ENCODE measurements at regions not wholly inside any gene's neighbourhood (a gene's known extent, or its start where the extent isn't known, plus 50 kb on each side); places are given as distances from the start of the nearest gene placed in this dataset.

DNA sequence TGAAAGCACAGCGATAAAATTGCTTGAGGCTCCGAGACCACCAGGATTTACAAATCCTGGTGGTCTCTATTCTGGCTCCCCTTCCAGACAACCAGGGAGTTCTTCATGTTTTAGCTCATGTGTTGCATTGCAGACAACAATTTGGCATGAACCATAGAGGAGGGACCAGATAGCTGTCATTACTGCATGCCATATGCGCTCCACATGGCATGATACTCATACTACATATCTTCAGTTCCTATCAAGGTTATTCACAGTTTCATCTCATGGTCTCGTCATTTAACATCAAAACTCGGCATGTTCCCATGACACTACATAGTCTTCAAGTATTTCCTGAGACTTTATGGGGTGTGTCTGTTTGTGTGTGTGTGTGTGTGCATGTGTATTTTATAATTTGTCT is 220.3 kb downstream of the OR13H1 start:
- Histone ChIP-seq H3K4me3 (ENCODE audit: low read length) (no peak overlapping the region), H3K4me2 (ENCODE audit: low read length) (no peak overlapping the region)
- CTCF ChIA-PET: no interaction called here

DNA sequence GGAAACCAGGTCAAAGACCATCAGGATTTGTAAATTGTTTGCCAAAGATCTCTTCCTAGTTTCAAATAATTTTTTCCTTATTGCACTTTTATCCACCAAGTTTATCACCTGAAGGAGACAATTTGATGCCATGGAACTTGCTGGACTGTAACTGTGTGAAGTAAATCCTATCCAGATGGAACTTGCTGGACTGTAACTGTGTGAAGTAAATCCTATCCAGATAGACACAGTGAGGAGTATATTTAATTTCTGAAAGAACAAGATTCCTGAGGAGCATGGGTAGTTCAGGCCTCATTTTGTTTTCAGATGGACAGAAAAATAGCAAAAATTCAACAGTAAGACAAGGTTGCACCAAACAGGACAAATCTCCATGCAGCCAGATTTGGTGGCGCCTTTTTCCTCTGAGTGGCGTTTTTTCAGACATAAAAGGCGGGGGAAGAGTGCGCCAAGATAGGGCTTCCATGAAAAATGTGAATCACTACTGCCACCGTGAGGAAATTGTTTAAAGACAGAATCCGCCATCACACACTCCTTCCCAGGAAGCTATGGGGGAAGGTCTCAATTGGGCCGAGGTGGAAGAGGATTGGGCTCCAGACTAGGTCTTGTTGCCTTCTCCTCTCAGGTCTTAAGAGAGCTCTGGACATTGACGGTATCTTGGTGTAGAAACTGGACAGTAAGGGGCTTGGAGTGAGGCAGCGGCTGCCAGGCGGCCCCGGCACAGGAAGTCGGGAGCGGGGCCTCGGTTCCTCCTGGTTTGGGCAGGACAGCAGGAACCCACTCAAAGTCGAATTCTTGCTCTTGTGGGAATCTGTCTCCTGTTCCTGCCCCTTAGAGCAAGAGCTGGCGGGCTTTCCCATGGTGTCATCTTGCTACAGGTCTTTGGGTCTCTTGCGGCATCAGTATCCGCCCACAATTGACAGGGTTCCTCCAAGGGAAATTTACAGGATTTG is 234.7 kb downstream of the OR13H1 start:
- no TSS peak for BruUV-seq (replicated peaks)
- H3K4me3 ChIP-seq (ENCODE audit: low read length): no peak overlapping the region
- H2AFZ ChIP-seq (ENCODE audit: low read length): no peak overlapping the region
- no peak overlapping the region for H3K4me2 ChIP-seq (ENCODE audit: low read length)
- H3K9me3 ChIP-seq (ENCODE audit: low read length): no peaks in the 10 kb centered on the region
- H3K9me2 ChIP-seq (replicated peaks; ENCODE audit: low read length): no peaks in the 10 kb centered on the region
- ChIA-PET POLR2A (ENCODE audit: unreplicated experiment) (no interaction called here), CTCF (no interaction called here)
- H3K4me1 ChIP-seq (ENCODE audit: insufficient read depth, low read length): no peaks in the 10 kb centered on the region
- DNase-seq (peak; percentile 25), ATAC-seq (no peak)
- H3K27ac ChIP-seq (ENCODE audit: low read length): no peak overlapping the region
- H4K20me1 ChIP-seq (ENCODE audit: low read length): no peaks in the 10 kb centered on the region
- no peaks in the 10 kb centered on the region for H3K27me3 ChIP-seq (ENCODE audit: low read length)
- no peak overlapping the region for H3K9ac ChIP-seq (ENCODE audit: low read length)
- TF ChIP-seq EZH2phosphoT487 (IDR thresholded peaks at IDR 0.05; ENCODE audit: borderline replicate concordance, low read length) (no peak), EZH2 (IDR thresholded peaks at IDR 0.05; ENCODE audit: low read length, unreplicated experiment) (no peak)
- TF ChIP-seq, protein P1, sequence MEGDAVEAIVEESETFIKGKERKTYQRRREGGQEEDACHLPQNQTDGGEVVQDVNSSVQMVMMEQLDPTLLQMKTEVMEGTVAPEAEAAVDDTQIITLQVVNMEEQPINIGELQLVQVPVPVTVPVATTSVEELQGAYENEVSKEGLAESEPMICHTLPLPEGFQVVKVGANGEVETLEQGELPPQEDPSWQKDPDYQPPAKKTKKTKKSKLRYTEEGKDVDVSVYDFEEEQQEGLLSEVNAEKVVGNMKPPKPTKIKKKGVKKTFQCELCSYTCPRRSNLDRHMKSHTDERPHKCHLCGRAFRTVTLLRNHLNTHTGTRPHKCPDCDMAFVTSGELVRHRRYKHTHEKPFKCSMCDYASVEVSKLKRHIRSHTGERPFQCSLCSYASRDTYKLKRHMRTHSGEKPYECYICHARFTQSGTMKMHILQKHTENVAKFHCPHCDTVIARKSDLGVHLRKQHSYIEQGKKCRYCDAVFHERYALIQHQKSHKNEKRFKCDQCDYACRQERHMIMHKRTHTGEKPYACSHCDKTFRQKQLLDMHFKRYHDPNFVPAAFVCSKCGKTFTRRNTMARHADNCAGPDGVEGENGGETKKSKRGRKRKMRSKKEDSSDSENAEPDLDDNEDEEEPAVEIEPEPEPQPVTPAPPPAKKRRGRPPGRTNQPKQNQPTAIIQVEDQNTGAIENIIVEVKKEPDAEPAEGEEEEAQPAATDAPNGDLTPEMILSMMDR (conservative IDR thresholded peaks at IDR 0.05; ENCODE audit: low read depth, low read length): no peak; the same call in 1 of the 2 replicates
- intact Hi-C loops (cut with micrococcal nuclease): no loop called here
- H3F3A ChIP-seq (ENCODE audit: low read length, unreplicated experiment): no peaks in the 10 kb centered on the region
- no peaks in the 10 kb centered on the region for H3K79me2 ChIP-seq (ENCODE audit: low read length)
- H3K36me3 ChIP-seq (ENCODE audit: low read depth, low read length): no peaks in the 10 kb centered on the region

More for the DNA sequence above, 220.3 kb downstream of the OR13H1 start:
- ATAC-seq (no peak), DNase-seq (no peak)
- POLR2A ChIA-PET (ENCODE audit: unreplicated experiment): no interaction called here
- Histone ChIP-seq H3K9ac (ENCODE audit: low read length) (no peak overlapping the region), H3K9me2 (replicated peaks; ENCODE audit: low read length) (no peaks in the 10 kb centered on the region), H3F3A (ENCODE audit: low read length, unreplicated experiment) (no peaks in the 10 kb centered on the region), H3K36me3 (ENCODE audit: low read depth, low read length) (no peaks in the 10 kb centered on the region), H2AFZ (ENCODE audit: low read length) (no peak overlapping the region), H3K9me3 (ENCODE audit: low read length) (no peaks in the 10 kb centered on the region), H3K27me3 (ENCODE audit: low read length) (no peaks in the 10 kb centered on the region), H3K4me1 (ENCODE audit: insufficient read depth, low read length) (no peaks in the 10 kb centered on the region), H4K20me1 (ENCODE audit: low read length) (no peaks in the 10 kb centered on the region), H3K79me2 (ENCODE audit: low read length) (no peaks in the 10 kb centered on the region), H3K27ac (ENCODE audit: low read length) (no peak overlapping the region)
- BruUV-seq (replicated peaks): no TSS peak
- intact Hi-C loops (cut with micrococcal nuclease): loop anchor here (10.0 kb wide), 1 partner anchor 1481 kb away; no protein-coding TSS in a partner anchor
- TF ChIP-seq EZH2phosphoT487 (IDR thresholded peaks at IDR 0.05; ENCODE audit: borderline replicate concordance, low read length): no peak
- TF ChIP-seq, protein P1 (conservative IDR thresholded peaks at IDR 0.05; ENCODE audit: low read depth, low read length): no peak

DNA sequence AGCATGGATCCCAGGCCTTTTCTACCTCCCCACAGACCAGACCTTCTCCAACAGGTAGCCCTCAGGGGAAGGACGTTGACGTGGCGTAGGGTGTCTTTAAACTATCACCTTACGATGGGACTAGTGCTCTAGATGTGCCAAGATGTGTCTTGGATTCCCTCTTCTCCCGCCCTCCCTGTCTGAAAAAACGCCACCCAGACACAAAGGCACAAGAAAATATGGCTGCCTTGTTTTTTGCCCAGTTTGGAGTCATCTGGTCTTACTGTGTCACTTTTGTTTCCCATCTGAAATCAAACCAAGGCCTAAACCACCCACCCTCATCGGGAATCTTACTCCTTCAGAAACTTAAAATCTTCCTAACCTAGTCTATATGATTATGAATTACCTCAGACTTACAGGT is 235.4 kb downstream of the OR13H1 start:
- no peak overlapping the region for H3K27ac ChIP-seq (ENCODE audit: low read length)
- ATAC-seq: no peak
- H2AFZ ChIP-seq (ENCODE audit: low read length): no peak overlapping the region
- no peak overlapping the region for H3K9ac ChIP-seq (ENCODE audit: low read length)
- intact Hi-C loops (cut with micrococcal nuclease): no loop called here
- no peak for DNase-seq
- H3K4me3 ChIP-seq (ENCODE audit: low read length): no peak overlapping the region
- no peaks in the 10 kb centered on the region for H3F3A ChIP-seq (ENCODE audit: low read length, unreplicated experiment)
- H3K9me3 ChIP-seq (ENCODE audit: low read length): no peaks in the 10 kb centered on the region
- no peaks in the 10 kb centered on the region for H3K79me2 ChIP-seq (ENCODE audit: low read length)
- no peaks in the 10 kb centered on the region for H3K9me2 ChIP-seq (replicated peaks; ENCODE audit: low read length)
- no peaks in the 10 kb centered on the region for H3K4me1 ChIP-seq (ENCODE audit: insufficient read depth, low read length)
- no peaks in the 10 kb centered on the region for H4K20me1 ChIP-seq (ENCODE audit: low read length)
- BruUV-seq (replicated peaks): no TSS peak
- CTCF ChIA-PET: no interaction called here
- H3K27me3 ChIP-seq (ENCODE audit: low read length): no peaks in the 10 kb centered on the region
- TF ChIP-seq, protein P1 (conservative IDR thresholded peaks at IDR 0.05; ENCODE audit: low read depth, low read length): no peak
- no peak for TF ChIP-seq EZH2 (IDR thresholded peaks at IDR 0.05; ENCODE audit: low read length, unreplicated experiment)
- no peak for TF ChIP-seq EZH2phosphoT487 (IDR thresholded peaks at IDR 0.05; ENCODE audit: borderline replicate concordance, low read length)
- H3K36me3 ChIP-seq (ENCODE audit: low read depth, low read length): no peaks in the 10 kb centered on the region
- POLR2A ChIA-PET (ENCODE audit: unreplicated experiment): no interaction called here
- no peak overlapping the region for H3K4me2 ChIP-seq (ENCODE audit: low read length)
